HG02852 (cell line): ENCODE measurements at regions not wholly inside any gene's neighbourhood (a gene's known extent, or its start where the extent isn't known, plus 50 kb on each side); places are given as distances from the start of the nearest gene placed in this dataset.
"Not testable (repeated sequence)": the region's sequence is repeated elsewhere in the genome, so short reads cannot be mapped to it uniquely, and the experiment has no call there.

Source experiments
- ATAC-seq: cut with Tn5 transposase; IDR thresholded peaks from one replicate; pipeline ENCODE4 v1.9.1; 2021; ENCODE audit warnings: mild to moderate bottlenecking, moderate library complexity; ENCODE audit not compliant: unreplicated experiment

- ATAC-seq = not testable (repeated sequence)
Observed at GRCh38 chr15:24300804-24301368, 374.7 kb upstream of the NPAP1 start.

- not testable (repeated sequence) for ATAC-seq
Observed at GRCh38 chr15:24301999-24302398, 373.6 kb upstream of the NPAP1 start.

GRCh38 chr15:24304747-24305146 lies 370.8 kb upstream of the NPAP1 start:
- not testable (repeated sequence) for ATAC-seq

- ATAC-seq = not testable (repeated sequence)
Observed at GRCh38 chr15:24305643-24306042, 369.9 kb upstream of the NPAP1 start.

GRCh38 chr15:24309700-24310099 lies 365.9 kb upstream of the NPAP1 start:
- ATAC-seq = not testable (repeated sequence)

- ATAC-seq = not testable (repeated sequence)
Observed at GRCh38 chr15:24311692-24312091, 363.9 kb upstream of the NPAP1 start.

- not testable (repeated sequence) for ATAC-seq
Observed at GRCh38 chr15:24316326-24316725, 359.2 kb upstream of the NPAP1 start.

- no peak for ATAC-seq
Observed at GRCh38 chr15:24318981-24319380, 356.6 kb upstream of the NPAP1 start.

GRCh38 chr15:24324096-24324495 lies 351.5 kb upstream of the NPAP1 start:
- not testable (repeated sequence) for ATAC-seq

- not testable (repeated sequence) for ATAC-seq
Observed at GRCh38 chr15:24326513-24326912, 349.1 kb upstream of the NPAP1 start.

- not testable (repeated sequence) for ATAC-seq
Observed at GRCh38 chr15:24331964-24332363, 343.6 kb upstream of the NPAP1 start.

GRCh38 chr15:24341876-24342275 lies 333.7 kb upstream of the NPAP1 start:
- ATAC-seq = not testable (repeated sequence)

- not testable (repeated sequence) for ATAC-seq
Observed at GRCh38 chr15:24352777-24353176, 322.8 kb upstream of the NPAP1 start.

GRCh38 chr15:24381103-24381502 lies 294.5 kb upstream of the NPAP1 start:
- ATAC-seq = not testable (repeated sequence)

- not testable (repeated sequence) for ATAC-seq
Observed at GRCh38 chr15:24385258-24385657, 290.3 kb upstream of the NPAP1 start.

- ATAC-seq = no peak
Observed at GRCh38 chr15:24394303-24394702, 281.3 kb upstream of the NPAP1 start.

- not testable (repeated sequence) for ATAC-seq
Observed at GRCh38 chr15:24412649-24413048, 262.9 kb upstream of the NPAP1 start.

- not testable (repeated sequence) for ATAC-seq
Observed at GRCh38 chr15:24426286-24427054, 249.1 kb upstream of the NPAP1 start.

GRCh38 chr15:24427055-24427400 lies 248.5 kb upstream of the NPAP1 start:
- ATAC-seq = not testable (repeated sequence)

GRCh38 chr15:24435075-24435820 lies 240.3 kb upstream of the NPAP1 start:
- not testable (repeated sequence) for ATAC-seq

GRCh38 chr15:24437270-24437669 lies 238.3 kb upstream of the NPAP1 start:
- not testable (repeated sequence) for ATAC-seq

- ATAC-seq = not testable (repeated sequence)
Observed at GRCh38 chr15:24437735-24438134, 237.8 kb upstream of the NPAP1 start.
